ENCODE measurements at regions not wholly inside any gene's neighbourhood (a gene's known extent, or its start where the extent isn't known, plus 50 kb on each side); places are given as distances from the start of the nearest gene placed in this dataset.

DNA sequence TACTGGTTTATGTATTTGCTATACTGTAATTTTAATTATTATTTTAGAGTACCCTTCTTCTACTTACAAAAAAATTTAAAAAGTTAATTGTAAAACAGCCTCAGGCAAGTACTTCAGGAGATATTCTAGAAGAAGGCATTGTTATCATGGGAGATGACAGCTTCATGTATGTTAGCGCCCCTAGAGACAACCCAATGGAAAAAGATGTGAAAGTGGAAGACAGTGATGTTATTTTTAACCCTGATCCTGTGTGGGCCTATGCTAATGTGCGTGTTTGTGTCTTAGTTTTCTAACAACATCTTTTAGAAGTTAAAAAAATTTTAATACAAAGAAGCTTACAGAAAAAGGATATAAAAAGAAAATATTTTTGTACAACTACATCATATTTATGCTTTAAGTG is 205.0 kb downstream of the FAM76B start:
- H3K27ac ChIP-seq (ENCODE audit: low read length in 2 of 2): no peak overlapping the region
- CTCF ChIA-PET: interaction anchor here (0.6 to 1.5 kb wide), 4 partner anchors 20 to 488 kb away, joined by 3 to 5 read pairs (median 4); no protein-coding TSS in a partner anchor
- POLR2A ChIA-PET: interaction anchor here (0.6 kb wide), 1 partner anchor 353 kb away, joined by 3 read pairs; no protein-coding TSS in a partner anchor
- no peaks in the 10 kb centered on the region for H3K27me3 ChIP-seq (replicated peaks in 1 of 4; ENCODE audit: control extremely low read depth in 1 of 4, control insufficient read depth in 3 of 4, insufficient read depth in 4 of 4, low read length in 3 of 4)
- H3K9me3 Mint-ChIP-seq (ENCODE audit: insufficient read depth): peaks cover 1% of the 10 kb centered on the region
- no peak overlapping the region for H3K27ac Mint-ChIP-seq
- peak; percentile 10 for DNase-seq
- no peak overlapping the region for H3K4me3 Mint-ChIP-seq
- peaks cover 8% of the 10 kb centered on the region for H3K4me1 Mint-ChIP-seq
- no peak overlapping the region for H3K9ac ChIP-seq (ENCODE audit: low read length)
- peaks cover 2 to 4% of the 10 kb centered on the region in 2 donors for H3K4me1 ChIP-seq (ENCODE audit: control insufficient read depth in 2 of 2, insufficient read depth in 2 of 2, low read length in 2 of 2)
- H3K27me3 Mint-ChIP-seq: no peaks in the 10 kb centered on the region
- intact Hi-C loops (cut with micrococcal nuclease): no loop called here
- ATAC-seq (ENCODE audit: low read depth): peak; percentile 69
- no peaks in the 10 kb centered on the region for H4K20me1 ChIP-seq (ENCODE audit: control insufficient read depth, insufficient read depth, low read length, poor library complexity, severe bottlenecking)
- no peaks in the 10 kb centered on the region for H3K79me2 ChIP-seq (ENCODE audit: control insufficient read depth, insufficient read depth, low read length)
- H3K4me3 ChIP-seq (ENCODE audit: control extremely low read depth in 1 of 5, extremely low read depth in 1 of 5, insufficient read depth in 1 of 5, low read depth in 2 of 5, low read length in 4 of 5): no peak overlapping the region
- no peaks in the 10 kb centered on the region for H3K9me3 ChIP-seq (ENCODE audit: control extremely low read depth in 1 of 3, control insufficient read depth in 2 of 3, insufficient read depth in 1 of 3, low read length in 2 of 3)
- TF ChIP-seq EZH2 (IDR thresholded peaks at IDR 0.05; ENCODE audit: borderline replicate concordance, insufficient read depth, low read depth, low read length, poor library complexity, severe bottlenecking): no peak
- TF ChIP-seq, protein P1, sequence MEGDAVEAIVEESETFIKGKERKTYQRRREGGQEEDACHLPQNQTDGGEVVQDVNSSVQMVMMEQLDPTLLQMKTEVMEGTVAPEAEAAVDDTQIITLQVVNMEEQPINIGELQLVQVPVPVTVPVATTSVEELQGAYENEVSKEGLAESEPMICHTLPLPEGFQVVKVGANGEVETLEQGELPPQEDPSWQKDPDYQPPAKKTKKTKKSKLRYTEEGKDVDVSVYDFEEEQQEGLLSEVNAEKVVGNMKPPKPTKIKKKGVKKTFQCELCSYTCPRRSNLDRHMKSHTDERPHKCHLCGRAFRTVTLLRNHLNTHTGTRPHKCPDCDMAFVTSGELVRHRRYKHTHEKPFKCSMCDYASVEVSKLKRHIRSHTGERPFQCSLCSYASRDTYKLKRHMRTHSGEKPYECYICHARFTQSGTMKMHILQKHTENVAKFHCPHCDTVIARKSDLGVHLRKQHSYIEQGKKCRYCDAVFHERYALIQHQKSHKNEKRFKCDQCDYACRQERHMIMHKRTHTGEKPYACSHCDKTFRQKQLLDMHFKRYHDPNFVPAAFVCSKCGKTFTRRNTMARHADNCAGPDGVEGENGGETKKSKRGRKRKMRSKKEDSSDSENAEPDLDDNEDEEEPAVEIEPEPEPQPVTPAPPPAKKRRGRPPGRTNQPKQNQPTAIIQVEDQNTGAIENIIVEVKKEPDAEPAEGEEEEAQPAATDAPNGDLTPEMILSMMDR (IDR thresholded peaks at IDR 0.05): no peak
- WGBS (ENCODE audit: insufficient coverage): no CpG with 5 or more reads among the region's 2 CpGs
- no peak overlapping the region for H3K4me2 ChIP-seq (replicated peaks; ENCODE audit: low read depth, low read length, poor library complexity, severe bottlenecking)
- H2AFZ ChIP-seq (ENCODE audit: insufficient read depth, low read depth, low read length, poor library complexity, severe bottlenecking): no peak overlapping the region
- no peaks in the 10 kb centered on the region for H3K36me3 ChIP-seq (replicated peaks in 1 of 2; ENCODE audit: control extremely low read depth in 1 of 2, control insufficient read depth in 1 of 2, extremely low read depth in 1 of 2, insufficient read depth in 2 of 2, low read length in 1 of 2)

DNA sequence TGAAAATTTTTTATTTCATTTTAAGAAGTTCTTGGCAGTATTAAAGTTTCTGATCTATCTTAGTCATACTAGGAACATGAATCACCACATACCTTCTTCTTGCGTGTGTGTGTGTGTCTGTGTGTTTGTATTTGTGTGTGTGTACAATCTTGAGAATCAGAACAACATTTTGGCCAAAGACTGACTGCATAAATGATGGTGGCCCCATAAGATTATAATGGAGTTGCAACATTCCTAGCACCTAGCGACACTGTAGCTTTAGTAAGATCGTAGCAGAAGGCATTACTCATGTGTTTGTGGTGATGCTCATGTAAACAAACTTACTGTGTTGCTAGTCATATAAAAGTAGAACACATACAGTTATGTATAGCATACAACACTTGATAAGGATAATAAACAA is 205.4 kb downstream of the FAM76B start:
- intact Hi-C loops (cut with micrococcal nuclease): no loop called here
- no peak overlapping the region for H3K4me2 ChIP-seq (replicated peaks; ENCODE audit: low read depth, low read length, poor library complexity, severe bottlenecking)
- no peaks in the 10 kb centered on the region for H3K27me3 ChIP-seq (replicated peaks in 1 of 4; ENCODE audit: control extremely low read depth in 1 of 4, control insufficient read depth in 3 of 4, insufficient read depth in 4 of 4, low read length in 3 of 4)
- TF ChIP-seq EZH2 (IDR thresholded peaks at IDR 0.05; ENCODE audit: borderline replicate concordance, insufficient read depth, low read depth, low read length, poor library complexity, severe bottlenecking): no peak
- TF ChIP-seq, protein P1 (IDR thresholded peaks at IDR 0.05): no peak
- no peak for DNase-seq
- H3K4me3 Mint-ChIP-seq: no peak overlapping the region
- peaks cover 8% of the 10 kb centered on the region for H3K4me1 Mint-ChIP-seq
- H2AFZ ChIP-seq (ENCODE audit: insufficient read depth, low read depth, low read length, poor library complexity, severe bottlenecking): peak overlapping the region; percentile 1
- peaks cover 3% of the 10 kb centered on the region for H3K9me3 Mint-ChIP-seq (ENCODE audit: insufficient read depth)
- H3K27ac ChIP-seq (ENCODE audit: low read length in 2 of 2): no peak overlapping the region
- no peaks in the 10 kb centered on the region for H3K9me3 ChIP-seq (ENCODE audit: control extremely low read depth in 1 of 3, control insufficient read depth in 2 of 3, insufficient read depth in 1 of 3, low read length in 2 of 3)
- CTCF ChIA-PET: interaction anchor here (0.7 to 2.3 kb wide), 5 partner anchors 20 to 488 kb away, joined by 3 to 7 read pairs (median 3); no protein-coding TSS in a partner anchor
- no peak overlapping the region for H3K27ac Mint-ChIP-seq
- no peak overlapping the region for H3K9ac ChIP-seq (ENCODE audit: low read length)
- no peaks in the 10 kb centered on the region for H4K20me1 ChIP-seq (ENCODE audit: control insufficient read depth, insufficient read depth, low read length, poor library complexity, severe bottlenecking)
- H3K4me3 ChIP-seq (ENCODE audit: control extremely low read depth in 1 of 5, extremely low read depth in 1 of 5, insufficient read depth in 1 of 5, low read depth in 2 of 5, low read length in 4 of 5): no peak overlapping the region
- no peak for ATAC-seq (ENCODE audit: low read depth)
- H3K79me2 ChIP-seq (ENCODE audit: control insufficient read depth, insufficient read depth, low read length): no peaks in the 10 kb centered on the region
- no CpG with 5 or more reads among the region's 3 CpGs for WGBS (ENCODE audit: insufficient coverage)
- H3K36me3 ChIP-seq (replicated peaks in 1 of 2; ENCODE audit: control extremely low read depth in 1 of 2, control insufficient read depth in 1 of 2, extremely low read depth in 1 of 2, insufficient read depth in 2 of 2, low read length in 1 of 2): no peaks in the 10 kb centered on the region
- POLR2A ChIA-PET: interaction anchor here (0.6 to 0.7 kb wide), 2 partner anchors 353 to 372 kb away, joined by 3 read pairs; no protein-coding TSS in a partner anchor
- no peaks in the 10 kb centered on the region for H3K27me3 Mint-ChIP-seq
- peaks cover 2 to 4% of the 10 kb centered on the region in 2 donors for H3K4me1 ChIP-seq (ENCODE audit: control insufficient read depth in 2 of 2, insufficient read depth in 2 of 2, low read length in 2 of 2)

Data from B cell (primary cell).